Cerebellar cortex (tissue), 1 donor: ENCODE measurements at regions not wholly inside any gene's neighbourhood (a gene's known extent, or its start where the extent isn't known, plus 50 kb on each side); places are given as distances from the start of the nearest gene placed in this dataset.

Experiments
- DNase-seq: peaks from one replicate; pipeline ENCODE4 v3.0.0-alpha.2; 2015; ENCODE audit warnings: low spot score

DNA sequence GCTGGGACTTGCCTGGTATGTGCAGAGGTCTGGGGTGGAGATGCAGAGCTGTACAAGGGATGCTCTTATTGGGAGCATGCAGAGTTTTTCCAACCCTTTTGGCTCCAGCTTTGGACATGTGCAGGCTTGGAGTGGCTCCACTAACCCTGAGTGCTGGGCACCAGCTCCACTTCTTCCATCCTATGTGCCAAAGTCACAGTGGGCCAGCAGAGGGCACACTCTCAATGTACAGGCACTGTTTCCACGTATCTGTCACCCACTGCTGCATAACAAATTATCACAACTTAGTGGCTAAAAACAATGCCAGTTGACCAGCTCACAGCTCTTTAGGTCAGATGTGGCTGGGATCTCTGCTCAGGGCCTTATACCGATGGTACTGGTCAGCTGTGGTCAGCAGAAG, 631.8 kb downstream of the AJAP1 start:
- DNase-seq, result no peak

DNA sequence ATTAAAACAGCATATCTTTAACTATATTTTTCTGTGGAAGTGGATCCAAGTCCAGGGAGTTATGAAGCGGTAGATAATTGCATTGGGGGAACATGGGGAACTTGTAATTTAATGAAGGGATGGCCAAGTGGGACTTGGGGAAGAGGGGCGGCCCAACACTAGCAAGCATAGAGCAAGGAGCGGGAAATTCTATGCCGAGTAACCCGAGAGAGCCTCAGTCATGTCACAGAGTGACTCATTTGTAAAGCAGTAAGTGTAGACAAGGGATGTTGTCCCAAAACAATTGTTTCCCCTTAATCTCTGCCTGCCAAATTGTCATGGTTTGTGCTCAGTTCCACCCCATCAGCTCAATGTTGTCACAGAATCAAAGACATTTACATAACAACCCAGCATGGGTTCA, 620.1 kb downstream of the AJAP1 start:
- DNase-seq, result no peak

DNA sequence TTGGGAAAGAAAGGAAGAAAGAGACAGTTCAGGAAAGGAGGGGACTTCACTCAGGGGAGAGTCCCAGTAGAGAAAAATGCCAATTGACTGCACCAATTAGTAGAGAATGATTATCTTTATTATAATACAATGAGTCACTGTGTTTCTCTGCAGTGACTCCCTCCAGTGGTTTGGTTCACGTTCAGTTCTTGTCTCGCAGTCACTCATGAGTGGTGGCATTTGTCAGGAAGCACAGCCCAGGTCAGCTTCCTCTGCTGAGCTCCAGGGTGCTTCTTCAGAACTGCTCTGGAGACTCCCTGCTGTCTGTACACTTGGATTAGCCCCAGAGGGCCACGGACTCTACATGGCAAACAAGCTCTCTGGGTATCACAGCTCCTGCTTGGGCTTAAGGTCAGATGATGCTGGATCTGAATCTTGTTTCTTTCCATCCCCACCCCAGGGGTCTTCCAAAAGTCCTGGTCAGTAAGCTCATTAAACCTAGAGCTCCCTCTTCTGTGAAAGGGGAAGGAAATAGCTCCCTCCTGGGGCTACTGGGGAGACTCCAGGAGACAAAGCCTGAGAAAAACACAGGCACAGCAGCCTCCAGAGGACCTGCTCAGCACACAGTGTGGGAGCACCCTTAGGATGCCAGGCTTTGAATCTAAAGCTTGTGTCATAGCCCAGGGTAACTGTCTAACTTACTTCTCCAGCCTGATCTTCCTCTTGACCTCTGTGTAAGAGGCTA, 619.0 kb downstream of the AJAP1 start:
- DNase-seq, result no peak

DNA sequence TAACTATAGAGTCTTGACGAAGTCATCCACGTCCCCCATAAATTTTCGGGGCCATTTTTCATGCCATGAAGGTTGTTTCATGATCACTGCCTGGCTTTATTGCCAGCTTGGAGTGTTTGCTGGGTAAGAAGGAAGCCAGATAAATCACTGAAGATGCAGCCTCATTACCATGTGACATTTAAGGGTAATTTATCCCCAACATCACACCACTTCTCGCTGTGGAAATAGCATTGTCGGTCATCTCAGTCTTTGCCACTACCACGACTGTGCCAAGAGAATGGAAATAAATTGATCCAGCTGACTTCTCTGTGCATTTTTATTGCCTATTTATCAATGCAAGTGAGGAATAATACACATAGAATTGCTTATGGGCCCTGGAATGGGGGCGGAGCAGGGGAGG, 617.9 kb downstream of the AJAP1 start:
- DNase-seq, result no peak

DNA sequence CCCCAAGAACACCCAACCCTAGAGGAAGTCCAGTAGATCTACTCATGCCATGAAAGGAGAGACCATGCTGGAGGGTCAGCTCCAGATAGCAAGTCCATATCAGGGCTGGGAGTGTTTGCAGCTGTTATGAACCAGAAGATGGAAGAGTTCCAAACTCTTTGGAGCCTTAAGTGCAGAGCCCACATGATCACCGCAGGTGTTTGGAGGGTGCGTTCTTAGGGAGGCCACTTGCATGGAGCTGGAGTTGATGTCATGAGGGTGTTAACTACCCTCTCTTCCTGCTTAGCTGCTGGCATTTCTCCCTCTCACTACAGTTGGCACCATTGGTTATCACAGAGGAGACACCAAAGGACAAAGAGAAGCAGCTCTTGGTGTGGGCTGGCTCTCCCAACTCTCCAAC, 616.9 kb downstream of the AJAP1 start:
- DNase-seq, result no peak

DNA sequence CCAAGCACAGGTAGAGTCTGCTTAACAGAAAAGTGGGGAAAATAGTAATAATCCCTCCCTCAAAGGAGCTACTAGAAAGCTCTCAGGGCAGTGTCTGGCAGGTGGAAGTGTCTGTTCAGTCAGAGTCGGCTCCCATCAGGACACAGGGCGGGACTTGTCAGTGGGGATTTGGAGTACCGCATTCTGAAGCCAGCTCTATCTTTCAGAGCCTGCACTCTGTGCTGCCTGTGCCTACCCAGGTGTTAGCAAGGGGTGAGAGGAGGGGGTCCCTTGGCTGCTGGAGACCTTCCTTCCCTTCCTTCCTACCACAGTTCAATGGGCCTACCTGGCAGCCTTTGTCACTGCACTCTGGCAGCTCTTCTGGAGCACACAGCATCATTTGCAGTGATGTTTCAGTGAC, 615.5 kb downstream of the AJAP1 start:
- DNase-seq, result no peak

DNA sequence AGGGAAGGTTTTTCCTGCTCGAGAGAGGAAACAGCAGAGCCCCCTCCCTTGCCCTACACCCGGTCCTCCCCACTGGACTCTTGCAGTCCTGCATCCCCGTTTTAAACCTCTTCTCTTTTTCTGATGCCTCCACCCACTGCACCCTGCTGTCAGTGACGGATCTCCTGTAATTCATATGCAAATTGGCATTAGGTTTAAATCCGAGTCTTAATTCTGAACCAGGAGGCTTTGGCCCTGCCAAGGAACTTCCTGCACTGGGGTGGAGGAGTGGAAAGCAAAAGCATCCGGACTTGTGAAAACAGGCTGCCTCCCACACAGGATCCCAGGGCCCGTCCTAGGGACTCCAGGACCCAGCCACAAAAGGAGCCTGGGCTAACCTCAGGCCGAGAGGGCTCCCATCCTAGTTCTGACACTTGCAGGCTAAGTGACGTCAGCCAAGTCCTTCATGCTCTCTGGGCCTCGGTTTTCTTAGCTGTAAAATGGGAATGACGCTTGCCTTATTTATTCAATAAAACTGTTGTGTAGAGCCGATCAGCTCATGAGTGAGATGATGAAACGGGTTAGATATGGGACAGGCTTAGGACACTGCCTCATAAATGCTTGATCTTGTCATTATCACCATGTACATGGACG, 613.3 kb downstream of the AJAP1 start:
- no peak for DNase-seq

DNA sequence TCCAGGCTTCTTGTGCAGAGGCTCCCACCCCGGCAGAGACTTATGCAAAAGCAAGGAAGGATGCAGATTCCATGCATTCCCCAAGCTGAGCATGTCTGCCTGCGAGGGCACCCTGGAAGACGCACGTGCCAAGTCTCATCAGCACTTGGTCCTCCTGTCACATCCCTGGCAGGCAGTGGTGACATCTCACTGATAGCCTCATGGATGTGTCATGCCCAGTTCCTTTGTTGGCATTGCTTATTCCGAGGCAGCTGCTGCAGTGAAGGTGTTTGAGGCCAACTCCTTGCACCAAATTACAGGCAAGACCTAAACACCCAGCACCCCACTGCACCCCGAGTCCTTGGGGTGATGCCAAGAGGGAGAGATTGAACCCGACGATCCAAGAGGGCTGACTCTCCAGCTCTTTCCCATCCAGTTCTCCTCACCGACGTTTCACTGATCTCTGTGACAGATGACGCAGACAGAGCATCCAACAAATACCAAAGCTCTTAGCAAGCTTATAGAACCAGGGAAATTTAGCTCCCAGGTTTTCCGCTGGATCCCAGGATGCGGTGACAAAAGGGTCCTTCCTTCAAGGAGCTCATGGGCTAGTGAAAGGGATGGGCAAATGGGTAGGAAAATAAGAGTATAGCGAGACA, 611.1 kb downstream of the AJAP1 start:
- no peak for DNase-seq

DNA sequence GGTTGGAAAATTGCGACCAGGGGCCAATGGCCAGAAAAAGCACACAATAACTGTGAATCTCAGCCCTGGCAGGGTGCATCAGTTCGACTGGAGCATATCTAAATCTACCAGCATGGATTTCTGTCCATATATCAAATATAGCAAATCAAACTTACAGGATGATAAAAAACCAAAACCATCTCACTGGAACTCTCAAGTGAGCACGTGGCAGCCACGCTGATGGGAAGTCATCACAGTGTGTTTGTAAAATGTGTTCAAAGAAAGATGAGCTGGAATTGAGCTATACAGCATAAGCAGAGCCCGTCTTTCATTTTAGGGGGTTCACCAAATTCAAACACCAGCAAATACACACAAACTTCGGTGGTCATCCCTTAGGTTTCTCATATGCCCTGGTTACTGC, 610.1 kb downstream of the AJAP1 start:
- DNase-seq, result no peak

DNA sequence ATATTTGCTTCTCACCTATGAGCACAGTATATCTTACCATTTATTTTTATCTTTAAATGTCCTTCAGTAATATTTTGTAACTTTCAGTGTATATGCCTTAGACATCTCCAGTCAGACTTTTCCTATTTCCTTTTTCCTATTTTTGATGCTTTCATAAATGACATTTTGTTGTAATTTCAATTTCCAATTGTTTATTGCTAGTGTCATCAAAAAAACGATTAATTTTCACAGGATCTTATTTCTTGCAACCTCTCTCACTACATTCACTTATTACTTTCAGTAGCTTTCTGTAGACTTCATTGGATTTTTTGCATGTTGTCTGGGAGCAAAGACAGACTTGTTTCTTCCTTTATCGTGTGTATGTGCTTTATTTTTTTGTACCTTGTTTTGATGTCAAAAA, 602.4 kb downstream of the AJAP1 start:
- no peak for DNase-seq

DNA sequence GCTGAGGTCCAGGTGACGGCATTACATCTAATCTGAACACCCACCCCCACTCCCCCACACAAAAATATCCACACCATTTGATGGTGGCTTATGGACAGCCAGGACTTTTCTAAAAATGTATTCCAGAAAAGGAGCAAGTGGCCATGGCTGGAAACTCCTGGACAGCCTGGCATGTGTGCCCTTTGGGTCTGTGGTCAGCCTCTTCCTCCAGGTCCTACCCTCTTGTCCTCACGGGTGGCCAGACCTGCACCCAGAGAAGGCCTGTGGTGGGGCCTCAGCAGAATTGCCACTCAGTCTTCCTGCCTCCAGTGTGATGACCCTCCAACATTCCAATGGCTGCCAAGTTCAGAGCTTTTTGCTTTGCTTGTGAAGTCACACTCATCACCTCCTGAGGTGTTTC, 600.6 kb downstream of the AJAP1 start:
- no peak for DNase-seq

DNA sequence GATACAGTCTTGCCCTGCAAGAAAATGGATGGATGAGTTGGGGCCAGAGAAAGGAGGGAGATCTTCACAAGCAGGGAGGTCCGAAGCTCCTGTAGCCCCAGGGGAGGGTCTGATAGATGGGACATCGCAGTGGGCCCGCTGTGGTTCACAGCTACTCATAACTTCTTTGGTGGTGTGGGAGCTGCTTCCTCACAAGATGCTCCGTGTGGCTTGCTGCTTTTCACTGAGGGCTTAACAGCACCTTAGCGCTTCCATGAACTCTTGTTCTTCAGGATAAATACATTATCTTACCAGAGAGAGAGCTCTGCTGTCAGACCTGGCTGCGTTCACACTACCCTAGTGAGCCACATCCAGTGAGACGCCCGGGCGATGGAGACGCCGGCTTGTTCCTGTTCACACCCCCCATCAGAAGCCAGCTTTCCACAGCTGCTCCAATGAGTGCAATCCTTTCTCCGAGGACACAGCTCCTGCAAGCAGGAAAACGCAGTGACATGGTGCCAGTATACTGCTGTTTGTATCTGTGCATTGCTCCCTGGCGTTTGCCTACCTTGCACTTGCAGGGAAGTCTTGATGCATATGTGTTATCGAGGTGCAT, 599.8 kb downstream of the AJAP1 start:
- no peak for DNase-seq

DNA sequence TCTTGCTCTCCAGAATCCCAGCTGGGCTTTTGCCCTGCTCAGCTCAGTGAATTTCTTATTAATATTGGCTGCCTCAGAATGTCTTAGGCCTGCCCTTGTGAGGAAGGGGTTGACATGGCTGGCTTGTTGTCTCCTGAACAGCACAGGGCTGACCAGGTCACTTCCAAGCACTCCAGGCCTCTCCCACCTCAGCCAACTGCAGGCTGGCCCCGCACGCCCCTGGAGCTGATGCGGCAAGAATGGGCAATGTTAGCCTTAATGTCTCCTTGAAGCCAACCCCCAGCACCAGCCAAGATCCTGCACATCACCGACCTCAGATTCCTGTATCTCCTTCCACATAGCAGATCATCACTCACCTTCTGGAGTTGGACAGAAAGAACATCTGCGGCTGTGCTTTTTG, 598.6 kb downstream of the AJAP1 start:
- no peak for DNase-seq

DNA sequence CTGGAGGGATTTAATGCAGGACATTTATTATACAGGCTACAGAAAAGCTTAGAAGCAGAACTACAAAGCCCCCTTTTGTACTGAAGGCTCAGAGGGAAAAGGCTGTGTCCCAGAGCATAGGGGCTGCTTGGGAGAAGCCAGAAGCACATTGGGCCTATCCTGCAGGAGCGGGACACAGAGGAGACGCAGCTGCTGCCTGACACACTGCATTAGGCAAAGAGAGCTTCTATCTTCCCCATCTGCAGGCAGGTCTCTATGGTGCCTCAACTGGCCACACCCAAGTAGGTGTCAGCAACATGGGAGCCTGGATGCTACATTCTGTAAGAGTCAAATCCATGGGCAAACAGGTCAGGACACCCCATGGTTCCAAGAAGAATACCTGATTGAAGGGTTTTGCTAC, 595.9 kb downstream of the AJAP1 start:
- no peak for DNase-seq

DNA sequence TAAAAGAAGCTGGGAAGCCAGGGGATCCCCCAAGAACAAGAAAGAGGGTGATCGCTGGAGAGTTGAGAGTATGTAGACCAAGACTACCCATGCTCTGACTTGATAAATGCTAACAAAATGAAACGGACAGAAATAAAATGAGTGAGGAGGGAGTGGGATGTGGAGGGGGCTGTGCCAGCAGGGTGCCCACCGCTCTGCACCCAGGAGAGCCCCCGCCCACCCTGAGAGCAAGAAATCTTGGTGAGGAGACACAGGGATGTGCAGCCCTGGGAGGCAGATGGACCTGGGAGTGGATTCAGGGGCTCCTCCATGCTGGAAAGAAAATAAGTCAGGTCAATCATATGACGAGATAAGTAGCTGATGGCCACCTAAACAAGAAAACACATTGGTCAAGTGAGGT, 590.9 kb downstream of the AJAP1 start:
- no peak for DNase-seq

DNA sequence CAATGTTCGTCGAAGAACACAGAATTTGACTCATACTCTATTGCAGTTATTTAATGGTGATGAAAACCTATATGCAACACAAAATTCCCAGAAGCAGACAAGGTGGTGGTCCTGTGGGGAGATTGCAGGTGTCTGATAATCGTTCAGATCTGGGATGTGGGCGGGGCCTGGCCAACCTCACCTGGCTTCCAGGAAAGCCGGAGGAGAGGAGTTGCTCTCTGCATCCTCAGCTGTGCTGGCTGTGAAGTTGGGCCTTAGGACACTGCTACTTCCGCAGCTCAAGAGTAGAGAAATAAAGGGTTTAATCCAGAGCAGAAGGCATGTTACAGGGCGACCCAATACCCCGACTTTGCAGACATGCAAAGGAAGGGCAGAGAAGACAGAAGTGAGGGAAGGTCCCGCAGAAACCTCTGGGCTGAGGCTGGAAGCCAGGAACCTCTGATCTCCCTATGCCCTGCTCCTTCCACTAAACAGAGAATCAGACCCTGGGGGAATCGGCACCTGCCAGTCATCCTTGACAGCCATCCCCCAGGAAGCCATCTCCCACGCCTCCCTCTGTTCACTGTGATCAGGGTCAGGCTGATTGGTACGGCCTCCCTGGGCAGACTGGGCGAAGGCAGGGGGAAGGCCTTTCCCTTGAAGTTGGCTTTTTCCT, 590.3 kb downstream of the AJAP1 start:
- DNase-seq, result no peak

DNA sequence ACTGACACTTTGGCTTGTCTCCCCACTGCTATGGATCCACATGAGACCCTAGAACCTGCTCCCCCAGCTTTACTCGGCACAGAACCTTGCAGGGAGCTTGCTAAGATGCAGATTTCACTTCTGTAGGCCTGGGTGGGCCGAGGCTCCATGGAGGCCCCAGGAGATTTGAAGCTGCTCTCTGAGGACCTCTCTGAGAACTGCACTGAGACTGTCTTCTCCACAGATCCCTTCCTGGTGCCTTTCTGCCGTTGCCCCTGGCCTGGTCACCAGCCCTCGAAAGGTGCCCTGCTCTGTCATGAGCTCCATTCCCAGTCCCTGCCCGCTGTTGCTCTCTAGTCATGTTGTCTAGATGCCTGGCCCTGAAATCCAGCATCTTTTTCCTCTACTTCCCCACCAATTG, 588.4 kb downstream of the AJAP1 start:
- DNase-seq, result no peak

DNA sequence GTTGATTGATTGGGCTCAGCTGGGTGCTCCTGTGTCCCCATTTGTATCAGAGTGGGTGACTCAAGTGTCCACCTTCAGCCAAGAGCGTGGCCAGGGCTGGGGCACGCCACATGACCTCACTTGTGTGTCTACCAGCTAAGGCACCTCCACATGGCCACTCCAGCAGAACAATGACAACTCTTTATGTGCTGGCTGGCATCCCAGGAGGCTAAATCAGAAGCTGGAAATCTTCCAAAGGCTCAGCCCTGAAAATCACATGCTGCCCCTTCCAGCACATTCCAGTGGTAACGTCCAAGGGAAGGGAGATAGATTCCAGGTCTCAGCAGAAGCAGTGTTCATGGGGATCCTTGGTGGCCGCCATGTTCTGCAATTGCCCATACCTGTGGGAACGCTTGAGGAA, 585.5 kb downstream of the AJAP1 start:
- DNase-seq, result no peak

DNA sequence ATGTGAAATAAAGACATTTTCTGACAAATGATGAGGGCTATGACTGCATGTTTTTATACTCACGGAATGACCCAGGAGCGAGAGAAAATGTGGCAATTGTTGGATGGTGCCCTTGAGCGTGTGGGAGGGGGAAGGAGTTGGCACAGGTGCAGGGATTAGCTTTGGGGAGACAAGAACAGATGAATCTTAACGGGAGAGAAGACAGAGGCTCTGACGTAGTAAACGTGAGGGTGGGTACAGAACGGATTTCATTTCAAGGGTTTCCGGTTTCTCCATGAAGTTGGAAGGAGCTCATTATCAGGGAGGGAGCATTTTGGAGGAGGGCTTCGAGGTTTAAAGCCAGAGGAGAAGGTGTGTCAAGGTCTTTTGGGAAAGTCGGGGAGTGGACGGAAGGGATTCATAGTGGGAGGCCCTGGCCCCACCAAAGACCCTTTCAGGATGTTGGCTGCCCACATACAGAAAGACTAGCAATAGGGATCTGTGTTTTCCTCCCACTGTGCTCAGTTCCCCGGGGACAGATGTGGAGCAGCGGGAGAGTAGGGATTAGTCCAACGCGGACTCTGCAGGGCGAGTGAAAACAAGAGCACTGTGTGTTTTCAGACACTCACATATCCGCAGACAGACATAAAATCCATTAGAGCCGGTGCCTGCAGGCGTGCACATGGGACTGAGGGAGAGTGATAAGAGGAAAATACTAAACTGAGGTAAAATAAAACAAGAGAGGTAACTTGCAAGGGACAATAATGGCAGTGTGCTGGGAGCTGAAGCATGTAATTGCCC, 584.1 kb downstream of the AJAP1 start:
- no peak for DNase-seq

DNA sequence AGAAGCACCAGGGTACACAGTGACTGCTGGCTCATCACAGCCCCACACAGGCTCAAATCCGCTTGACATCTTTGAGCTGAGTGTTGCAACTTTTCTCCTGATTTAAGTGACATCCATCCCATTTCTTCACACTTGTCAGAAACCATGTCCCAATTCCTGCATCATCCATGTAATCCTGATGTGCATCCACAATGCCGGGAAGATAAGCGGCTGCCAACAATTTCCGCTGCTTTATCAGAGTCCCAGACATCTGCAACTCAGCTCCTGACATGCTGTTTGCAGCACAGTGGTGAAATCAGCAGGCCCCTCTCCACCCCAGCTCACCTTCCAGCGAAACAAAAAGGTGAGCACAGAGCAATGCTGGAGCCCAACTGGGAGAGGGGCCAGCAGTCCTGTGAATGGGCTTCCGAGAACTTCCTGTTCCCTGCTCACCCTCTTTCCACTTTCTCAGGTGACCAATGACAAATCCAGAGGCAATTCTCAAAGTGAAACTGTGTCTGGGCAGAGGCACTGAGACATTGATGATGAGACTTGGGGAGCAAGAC, 581.0 kb downstream of the AJAP1 start:
- DNase-seq, result no peak

DNA sequence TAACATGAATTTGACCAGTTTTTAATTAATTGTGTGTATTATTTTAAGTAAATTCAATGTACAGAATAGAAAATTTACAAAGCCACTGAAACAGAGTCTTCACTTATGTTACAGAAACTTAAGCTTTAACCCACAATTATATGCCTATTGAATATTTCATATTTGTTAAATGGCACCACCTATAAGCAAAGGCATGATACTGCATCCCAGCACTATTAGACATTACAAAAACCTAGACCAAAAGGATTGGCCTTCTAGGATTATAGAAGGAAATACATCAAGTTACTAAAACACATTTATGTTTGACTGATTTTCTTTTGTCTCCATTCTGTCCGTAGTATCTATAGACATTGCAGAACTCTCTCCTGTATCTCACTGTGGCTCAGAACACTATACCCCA, 578.1 kb downstream of the AJAP1 start:
- DNase-seq, result no peak
